ENCODE measurements at regions not wholly inside any gene's neighbourhood (a gene's known extent, or its start where the extent isn't known, plus 50 kb on each side); places are given as distances from the start of the nearest gene placed in this dataset.
A peak's percentile ranks its signal among the peaks of the same experiment; 100 is the strongest.

GRCh38 chr6:6882592-6882991 is 225.2 kb upstream of the RREB1 start:
- no peak overlapping the region for H3K4me3 ChIP-seq (ENCODE audit: low read length)
- no peak for DNase-seq (ENCODE audit: low read depth)
- TF ChIP-seq CTCF (conservative IDR thresholded peaks at IDR 0.05; ENCODE audit: low read depth, low read length) = no peak

DNA sequence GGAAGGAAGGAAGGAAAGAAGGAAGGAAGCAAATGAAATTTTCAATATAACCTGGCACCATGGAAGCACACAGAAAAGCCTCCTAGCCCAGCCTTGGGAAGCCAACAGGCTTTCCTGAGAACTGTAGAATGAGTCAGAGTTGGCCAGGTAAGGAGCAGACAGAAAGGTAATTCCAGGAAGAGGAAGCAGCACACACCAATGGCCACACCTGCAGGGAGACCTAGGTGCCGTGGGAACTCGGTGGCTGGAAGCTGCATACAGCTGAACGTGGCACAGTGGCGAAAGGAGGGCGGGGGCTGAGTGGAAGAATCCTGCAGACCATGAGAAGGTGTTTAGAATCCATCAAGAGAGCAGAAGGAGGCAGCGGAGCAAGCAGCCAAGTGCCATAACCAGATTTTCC is 224.8 kb upstream of the RREB1 start:
- no peak overlapping the region for H3K4me3 ChIP-seq (ENCODE audit: low read length)
- TF ChIP-seq CTCF (conservative IDR thresholded peaks at IDR 0.05; ENCODE audit: low read depth, low read length) = no peak
- no peak for DNase-seq (ENCODE audit: low read depth)

DNA sequence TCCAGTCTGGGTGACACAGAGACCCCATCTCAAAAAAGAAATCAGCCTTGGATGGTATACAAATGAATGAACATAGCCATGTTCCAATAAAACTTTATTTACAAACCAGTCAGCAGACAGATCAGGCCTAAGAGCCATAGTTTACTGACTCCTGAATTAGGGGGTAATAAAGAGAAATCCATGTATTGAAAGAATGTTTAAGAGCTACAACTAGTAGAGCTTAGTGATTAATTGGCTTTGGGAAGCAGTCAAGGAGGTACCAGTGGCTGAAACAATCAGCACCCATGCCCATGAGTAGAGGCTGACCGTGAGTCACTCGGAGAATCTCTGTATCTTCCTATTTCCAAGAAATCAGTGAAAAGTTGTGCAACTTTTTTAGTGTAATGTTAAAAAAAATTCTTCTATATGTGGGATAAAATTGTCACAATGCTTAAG is 223.6 kb upstream of the RREB1 start:
- DNase-seq (ENCODE audit: low read depth) = peak; percentile 52
- TF ChIP-seq CTCF (conservative IDR thresholded peaks at IDR 0.05; ENCODE audit: low read depth, low read length) = no peak
- H3K4me3 ChIP-seq (ENCODE audit: low read length) = no peak overlapping the region

DNA sequence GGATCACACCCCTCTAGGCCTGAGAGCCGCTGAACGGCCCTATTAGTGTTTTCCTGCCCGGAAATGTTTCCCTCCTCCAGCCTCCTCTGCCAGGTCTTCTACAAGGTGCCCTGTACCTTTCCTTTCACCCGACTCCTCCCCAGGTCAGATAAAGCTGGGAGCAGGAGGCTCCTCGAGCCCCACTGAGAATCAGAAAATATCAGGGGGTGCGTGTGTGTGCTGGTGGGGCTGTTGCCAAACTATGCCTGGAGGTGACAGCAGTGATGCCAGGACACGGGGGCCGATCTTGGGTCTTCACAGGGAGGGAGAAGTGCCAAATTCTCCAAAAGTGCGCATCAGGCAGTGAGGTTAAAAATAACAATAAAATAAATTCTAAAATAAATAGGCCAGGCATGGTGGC is 222.8 kb upstream of the RREB1 start:
- no peak for DNase-seq (ENCODE audit: low read depth)
- no peak overlapping the region for H3K4me3 ChIP-seq (ENCODE audit: low read length)
- TF ChIP-seq CTCF (conservative IDR thresholded peaks at IDR 0.05; ENCODE audit: low read depth, low read length) = no peak

GRCh38 chr6:6885521-6886170 is 222.1 kb upstream of the RREB1 start:
- DNase-seq (ENCODE audit: low read depth) = no peak
- no peak overlapping the region for H3K4me3 ChIP-seq (ENCODE audit: low read length)
- no peak for TF ChIP-seq CTCF (conservative IDR thresholded peaks at IDR 0.05; ENCODE audit: low read depth, low read length)

DNA sequence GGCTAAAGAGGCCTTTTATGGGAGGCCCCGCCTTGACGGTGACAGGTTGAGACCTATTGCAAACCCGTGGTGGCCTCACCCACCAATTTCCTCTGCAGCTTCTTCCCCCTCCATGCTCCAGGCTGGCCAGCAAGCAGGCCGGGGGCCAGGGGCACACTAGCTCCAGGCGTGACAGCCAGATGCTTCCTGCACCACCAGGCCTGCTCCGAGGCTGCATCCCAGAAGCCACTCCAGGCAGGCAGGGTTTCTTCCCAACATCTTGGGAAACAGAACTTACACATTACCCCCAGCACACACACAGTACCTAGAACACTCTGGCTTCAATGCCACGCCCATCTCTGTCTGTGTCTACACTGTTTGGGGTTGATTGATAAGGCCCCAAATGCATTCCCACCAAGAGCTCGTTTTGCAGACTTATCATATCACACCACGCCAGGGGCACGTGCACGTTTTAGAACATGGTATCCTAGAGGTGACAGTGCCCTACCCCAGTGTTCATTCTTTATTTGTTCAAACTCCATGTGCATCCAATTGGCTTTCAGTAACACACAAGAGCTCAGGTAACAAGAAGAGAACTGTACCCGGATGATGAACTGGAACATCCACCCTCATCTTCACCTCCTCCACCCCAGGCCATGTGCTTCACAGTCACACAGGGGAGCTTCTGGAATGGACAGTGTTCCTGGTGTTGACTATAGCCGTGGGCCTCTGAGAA is 221.4 kb upstream of the RREB1 start:
- TF ChIP-seq CTCF (conservative IDR thresholded peaks at IDR 0.05; ENCODE audit: low read depth, low read length) = no peak
- DNase-seq (ENCODE audit: low read depth) = no peak
- H3K4me3 ChIP-seq (ENCODE audit: low read length) = no peak overlapping the region

GRCh38 chr6:6886886-6887285 is 220.9 kb upstream of the RREB1 start:
- no peak for DNase-seq (ENCODE audit: low read depth)

More at GRCh38 chr6:6886886-6887285, 220.9 kb upstream of the RREB1 start:
- TF ChIP-seq CTCF (conservative IDR thresholded peaks at IDR 0.05; ENCODE audit: low read depth, low read length) = no peak
- H3K4me3 ChIP-seq (ENCODE audit: low read length) = no peak overlapping the region
